Spleen (tissue), 7 donors: ENCODE measurements at regions not wholly inside any gene's neighbourhood (a gene's known extent, or its start where the extent isn't known, plus 50 kb on each side); places are given as distances from the start of the nearest gene placed in this dataset.

Source experiments
- CTCF ChIP-seq, 11 experiments: fragments of 200-600 bp in 7 of 11; fragments of 450-650 bp in 4 of 11; sonication (generic) in 4 of 11; IDR thresholded peaks in 8 of 11; conservative IDR thresholded peaks in 3 of 11; 1 replicate in 7 of 11; 2 replicates in 4 of 11; pipeline versions ENCODE4 v1.4.0 to v1.8.0; 2016 to 2021; ENCODE audit warnings: antibody characterized with exemption in 11 of 11, inconsistent platforms in 4 of 11, mild to moderate bottlenecking in 1 of 11
- POLR2A ChIP-seq, 3 donors: fragments of 450-650 bp; IDR thresholded peaks; one replicate each; pipeline ENCODE4 v1.5.1; 2017; ENCODE audit warnings: antibody characterized with exemption in 3 of 3, mild to moderate bottlenecking in 1 of 3
- POLR2AphosphoS5 ChIP-seq, 3 donors: sonication (generic); formaldehyde crosslinking; IDR thresholded peaks; one replicate each; pipeline ENCODE4 v1.5.1; 2017; ENCODE audit warnings: antibody characterized with exemption in 3 of 3
- donor health status: DM: no; HTN: no; CAD: no; lungs with moderate emphysema.
- donor health status: DM: no; HTN: no; CAD: no.
- donor health status: DM: no; HTN: no; CAD: no.

- TF ChIP-seq POLR2A (IDR thresholded peaks at IDR 0.05) (no peak), CTCF (IDR thresholded peaks at IDR 0.05 in 8 of 11, conservative IDR thresholded peaks at IDR 0.05 in 3 of 11) (no peak), POLR2AphosphoS5 (IDR thresholded peaks at IDR 0.05) (no peak)
These were observed 173.9 kb downstream of the RTL9 start for GRCh38 chrX:110532581-110532931.
